Mucosa of rectum (tissue), 2 donors: ENCODE measurements at regions not wholly inside any gene's neighbourhood (a gene's known extent, or its start where the extent isn't known, plus 50 kb on each side); places are given as distances from the start of the nearest gene placed in this dataset.

ENCODE experiments used
- H3K27ac ChIP-seq, 2 donors: one replicate each; pipeline ENCODE4 v1.7.0; 2013; ENCODE audit warnings: inconsistent platforms in 2 of 2, low read depth in 2 of 2, low read length in 2 of 2
- H3K27me3 ChIP-seq, 2 donors: one replicate each; pipeline ENCODE4 v1.7.0; 2013; ENCODE audit warnings: low read length in 2 of 2; ENCODE audit not compliant: control insufficient read depth in 2 of 2, insufficient read depth in 2 of 2
- H3K36me3 ChIP-seq, 2 donors: one replicate each; pipeline ENCODE4 v1.7.0; 2013; ENCODE audit warnings: low read length in 2 of 2; ENCODE audit not compliant: control insufficient read depth in 2 of 2, insufficient read depth in 2 of 2
- H3K4me1 ChIP-seq, 2 donors: one replicate each; pipeline ENCODE4 v1.7.0; 2013; ENCODE audit warnings: low read length in 2 of 2, mild to moderate bottlenecking in 1 of 2; ENCODE audit not compliant: control insufficient read depth in 2 of 2, insufficient read depth in 2 of 2
- H3K4me3 ChIP-seq, 2 donors: one replicate each; pipeline ENCODE4 v1.7.0; 2013; ENCODE audit warnings: low read length in 2 of 2
- H3K9ac ChIP-seq, 2 donors: one replicate each; pipeline ENCODE4 v1.7.0; 2013; ENCODE audit warnings: low read length in 2 of 2, low read depth in 1 of 2, mild to moderate bottlenecking in 1 of 2
- H3K9me3 ChIP-seq, 2 donors: one replicate each; pipeline ENCODE4 v1.7.0; 2013; ENCODE audit warnings: low read length in 2 of 2; ENCODE audit not compliant: control insufficient read depth in 2 of 2
- donor health status: healthy.
- donor health status: Normal muscosa, but diverticular disease.

- H3K27ac ChIP-seq, result peak within 1 kb of the TSS; percentile 92 to 95
- H3K4me1 ChIP-seq, result peaks cover 24 to 25% of the 10 kb centered on the region in 2 donors
- no peaks in the 10 kb centered on the region for H3K27me3 ChIP-seq
- peak within 1 kb of the TSS; percentile 98 for H3K4me3 ChIP-seq
- no peaks in the 10 kb centered on the region for H3K9me3 ChIP-seq
- peak within 1 kb of the TSS; percentile 97 to 99 for H3K9ac ChIP-seq
- H3K36me3 ChIP-seq, result peaks cover 0 to 6% of the 10 kb centered on the region in 2 donors
Observed at GRCh38 chr3:72446218-72447058, 401.8 kb downstream of the SHQ1 start, which contains the start of gene RYBP. RYBP (minus strand) TSS chr3:72446621.

- Histone ChIP-seq H3K27me3 (no peaks in the 10 kb centered on the region), H3K36me3 (peaks cover 0 to 6% of the 10 kb centered on the region in 2 donors), H3K27ac (peak overlapping the region; percentile 92 to 95), H3K9ac (peak overlapping the region; percentile 97 to 99), H3K4me1 (peaks cover 23% of the 10 kb centered on the region in 2 donors), H3K9me3 (no peaks in the 10 kb centered on the region), H3K4me3 (peak overlapping the region; percentile 98)
Observed at GRCh38 chr3:72445827-72446217, 402.4 kb downstream of the SHQ1 start.

- Histone ChIP-seq H3K4me3 (peak overlapping the region in 1 of 2 donors; percentile 98), H3K9me3 (no peaks in the 10 kb centered on the region), H3K36me3 (peaks cover 0 to 8% of the 10 kb centered on the region in 2 donors), H3K27ac (no peak overlapping the region), H3K27me3 (no peaks in the 10 kb centered on the region), H3K9ac (no peak overlapping the region), H3K4me1 (peaks cover 21 to 25% of the 10 kb centered on the region in 2 donors)
Observed at GRCh38 chr3:72444656-72445223, 403.5 kb downstream of the SHQ1 start.

GRCh38 chr3:72442759-72443158, 405.5 kb downstream of the SHQ1 start:
- Histone ChIP-seq H3K27ac (no peak overlapping the region), H3K36me3 (peaks cover 5 to 17% of the 10 kb centered on the region in 2 donors), H3K27me3 (no peaks in the 10 kb centered on the region), H3K4me3 (peak overlapping the region in 1 of 2 donors; percentile 21), H3K4me1 (peaks cover 21 to 23% of the 10 kb centered on the region in 2 donors), H3K9me3 (no peaks in the 10 kb centered on the region), H3K9ac (no peak overlapping the region)

GRCh38 chr3:72441284-72441994, 406.8 kb downstream of the SHQ1 start:
- no peaks in the 10 kb centered on the region for H3K27me3 ChIP-seq
- peaks cover 19 to 21% of the 10 kb centered on the region in 2 donors for H3K4me1 ChIP-seq
- H3K9me3 ChIP-seq, result no peaks in the 10 kb centered on the region
- no peak overlapping the region for H3K4me3 ChIP-seq
- H3K27ac ChIP-seq, result no peak overlapping the region
- H3K36me3 ChIP-seq, result peaks cover 5 to 17% of the 10 kb centered on the region in 2 donors
- H3K9ac ChIP-seq, result no peak overlapping the region

GRCh38 chr3:72440491-72440890, 407.8 kb downstream of the SHQ1 start:
- Histone ChIP-seq H3K4me3 (no peak overlapping the region), H3K27ac (no peak overlapping the region), H3K9me3 (no peaks in the 10 kb centered on the region), H3K36me3 (peaks cover 5 to 17% of the 10 kb centered on the region in 2 donors), H3K4me1 (peaks cover 12 to 19% of the 10 kb centered on the region in 2 donors), H3K9ac (no peak overlapping the region), H3K27me3 (no peaks in the 10 kb centered on the region)

GRCh38 chr3:72439321-72440183, 408.7 kb downstream of the SHQ1 start:
- peak overlapping the region; percentile 6 to 35 for H3K27ac ChIP-seq
- H3K27me3 ChIP-seq, result no peaks in the 10 kb centered on the region
- peaks cover 7 to 15% of the 10 kb centered on the region in 2 donors for H3K4me1 ChIP-seq

GRCh38 chr3:72437661-72438406, 410.4 kb downstream of the SHQ1 start:
- Histone ChIP-seq H3K9me3 (no peaks in the 10 kb centered on the region), H3K27ac (no peak overlapping the region), H3K27me3 (no peaks in the 10 kb centered on the region), H3K9ac (no peak overlapping the region), H3K4me1 (peaks cover 7 to 14% of the 10 kb centered on the region in 2 donors), H3K36me3 (peaks cover 9 to 11% of the 10 kb centered on the region in 2 donors), H3K4me3 (no peak overlapping the region)

More at GRCh38 chr3:72439321-72440183, 408.7 kb downstream of the SHQ1 start:
- Histone ChIP-seq H3K9ac (no peak overlapping the region), H3K36me3 (peaks cover 6 to 17% of the 10 kb centered on the region in 2 donors), H3K9me3 (no peaks in the 10 kb centered on the region), H3K4me3 (no peak overlapping the region)
